GM19324 (cell line): ENCODE measurements at regions not wholly inside any gene's neighbourhood (a gene's known extent, or its start where the extent isn't known, plus 50 kb on each side); places are given as distances from the start of the nearest gene placed in this dataset.
"Not testable (repeated sequence)": the region's sequence is repeated elsewhere in the genome, so short reads cannot be mapped to it uniquely, and the experiment has no call there.

Experiments used
- ATAC-seq: cut with Tn5 transposase; IDR thresholded peaks from one replicate; pipeline ENCODE4 v1.9.1; 2021; ENCODE audit warnings: mild to moderate bottlenecking, moderate library complexity; ENCODE audit not compliant: unreplicated experiment, low FRiP score

DNA sequence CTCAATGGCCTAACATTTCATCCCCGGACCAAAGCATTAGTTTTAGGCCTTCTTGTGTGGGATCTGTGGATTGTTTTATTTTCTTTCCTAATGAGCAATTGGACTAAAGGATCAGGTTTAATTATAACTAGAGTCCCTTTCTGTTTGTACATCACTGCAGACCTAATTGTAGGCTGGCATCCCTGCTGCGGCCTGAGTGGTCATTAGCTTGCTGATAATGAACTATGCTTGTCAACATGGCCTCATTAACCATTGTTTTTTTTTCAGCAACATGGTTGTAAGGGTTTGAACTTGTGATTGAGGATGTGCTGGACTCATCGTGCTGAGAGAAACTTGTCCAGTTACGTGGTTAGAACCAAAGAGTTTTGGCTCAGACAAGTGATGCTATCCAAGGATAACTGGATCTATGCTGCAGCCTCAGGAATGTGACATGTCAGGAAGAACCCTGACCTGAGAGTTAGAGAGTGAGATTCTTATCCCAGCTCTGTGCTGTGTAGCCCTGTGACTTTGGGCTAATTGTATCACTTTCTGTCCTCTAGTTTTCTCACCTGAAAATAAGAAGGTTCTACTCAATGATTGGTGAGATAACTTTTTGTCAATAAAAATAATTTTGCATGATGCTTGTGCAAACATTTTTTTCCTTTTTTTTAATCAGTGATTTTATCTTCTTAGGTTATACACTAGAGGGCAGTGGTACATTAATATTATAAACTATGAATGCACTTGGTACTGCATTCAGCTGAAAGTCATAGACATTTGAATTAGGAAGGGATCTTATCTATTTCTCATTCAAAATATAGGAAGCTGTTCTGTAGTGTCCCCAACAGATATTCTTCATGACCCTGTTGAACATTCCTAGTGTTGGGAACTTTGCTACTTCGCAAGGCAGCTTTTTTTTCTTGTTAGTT, 140.9 kb downstream of the RNF144B start:
- ATAC-seq, result no peak

DNA sequence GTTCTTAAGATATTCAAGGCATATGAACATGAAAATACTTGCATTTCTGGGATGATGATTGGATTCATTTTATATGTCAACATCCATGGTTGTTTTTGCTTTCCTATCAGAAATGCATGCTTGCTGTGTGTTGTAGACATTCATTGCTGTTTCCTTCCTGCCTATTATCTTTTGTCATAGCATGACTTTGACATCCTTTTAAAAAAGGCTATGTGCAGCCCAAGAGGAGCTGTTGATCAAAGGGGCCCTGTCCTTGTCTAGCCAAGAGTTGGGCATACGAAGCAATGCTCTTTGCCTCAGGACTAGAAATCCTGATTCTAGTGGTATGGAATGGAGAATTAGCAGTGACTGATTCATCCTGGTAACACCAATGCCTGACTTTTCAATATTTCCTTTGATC, 143.1 kb downstream of the RNF144B start:
- ATAC-seq, result no peak

DNA sequence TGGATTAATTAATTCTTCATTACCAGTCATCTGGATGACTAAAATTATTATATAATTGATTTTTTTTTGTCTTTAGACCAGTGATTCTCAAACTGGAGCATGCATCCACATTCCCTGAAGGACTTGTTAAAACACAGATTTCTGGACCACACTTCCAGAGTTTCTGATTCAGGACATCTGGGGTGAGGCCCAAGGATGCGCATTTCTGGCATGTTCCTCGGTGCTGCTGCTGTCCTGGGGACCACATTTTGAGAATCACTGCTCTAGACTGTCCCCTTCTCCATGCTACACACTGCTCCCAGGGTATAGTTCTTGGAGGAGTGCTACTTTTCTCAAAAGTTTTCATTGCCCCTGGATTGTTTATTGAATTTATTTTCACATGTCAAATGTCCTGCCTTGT, 145.0 kb downstream of the RNF144B start:
- ATAC-seq, result no peak

DNA sequence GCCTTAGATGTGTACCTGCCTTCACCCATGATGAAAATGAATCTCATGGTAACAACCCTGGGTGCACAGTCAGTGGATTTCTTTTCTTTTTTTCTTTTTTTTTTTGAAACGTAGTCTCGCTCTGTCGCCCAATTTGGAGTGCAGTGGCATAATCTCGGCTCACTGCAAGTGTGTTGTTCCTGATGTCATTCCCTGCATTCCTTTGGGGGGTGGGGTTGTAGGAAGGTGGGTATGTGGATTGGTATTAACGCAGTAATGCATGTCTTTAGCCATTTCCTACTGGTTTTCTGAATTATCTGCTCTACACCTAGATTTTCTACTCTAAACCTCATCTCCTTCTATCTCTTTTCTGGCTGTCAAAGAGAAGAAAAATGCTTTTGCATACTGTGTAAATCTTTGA, 146.6 kb downstream of the RNF144B start:
- ATAC-seq, result no peak

DNA sequence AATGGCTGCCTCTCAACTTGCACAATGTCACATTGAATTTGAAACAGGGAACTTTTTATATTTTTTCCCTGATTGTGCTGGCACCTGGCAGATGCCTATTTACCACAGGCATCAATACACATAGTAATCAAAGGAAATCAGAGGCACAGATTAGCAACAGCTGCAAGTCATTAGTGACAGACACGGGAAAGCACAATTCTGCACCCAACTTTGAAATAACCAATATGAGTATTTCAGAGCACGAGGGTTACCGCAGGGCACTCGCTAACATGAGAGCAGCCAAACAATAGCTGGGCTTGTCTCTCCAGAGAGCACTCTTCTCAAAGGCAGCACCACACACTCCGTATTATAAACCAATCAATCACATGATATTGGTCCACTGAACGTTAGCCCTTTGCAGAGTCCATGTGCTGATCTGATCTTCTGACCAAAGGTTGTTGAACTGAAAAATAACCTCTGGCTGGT, 149.5 kb downstream of the RNF144B start:
- ATAC-seq, result no peak

DNA sequence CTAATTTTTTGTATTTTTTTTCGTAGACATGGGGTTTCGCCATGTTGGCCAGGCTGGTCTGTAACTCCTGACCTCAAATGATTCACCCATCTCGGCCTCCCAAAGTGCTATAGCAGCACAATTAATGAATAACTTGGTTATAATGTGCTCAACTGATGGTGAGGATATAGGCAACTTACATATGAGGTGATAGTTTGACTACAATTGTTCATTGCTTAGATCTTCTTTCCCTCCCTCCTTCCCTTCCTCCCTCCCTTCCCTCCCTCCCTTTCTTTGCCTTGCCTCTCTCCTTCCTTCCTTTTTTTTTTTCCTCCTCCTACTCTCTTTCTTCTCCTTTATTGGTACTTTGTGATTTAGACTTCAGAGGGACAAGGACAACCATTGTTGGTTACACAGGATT, 151.2 kb downstream of the RNF144B start:
- ATAC-seq, result no peak

DNA sequence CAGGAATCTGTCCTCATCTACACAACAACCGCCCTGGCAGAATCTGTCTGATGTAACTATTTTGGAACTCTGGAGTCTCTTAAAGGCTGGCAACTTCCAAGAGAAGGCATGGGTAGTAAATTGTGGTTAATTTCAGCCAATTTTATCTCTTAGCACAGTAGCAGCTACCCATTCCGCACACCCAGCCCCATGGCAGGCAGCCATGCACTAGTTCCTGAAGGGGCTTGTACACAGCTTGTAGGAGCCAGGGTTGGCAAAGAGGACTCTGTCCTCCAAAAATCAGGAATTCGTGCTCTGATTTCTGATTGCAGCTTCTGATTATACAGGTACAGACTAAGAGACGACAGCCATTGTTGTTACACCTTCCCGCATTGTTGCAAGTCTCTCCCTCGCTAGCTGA, 155.9 kb downstream of the RNF144B start:
- ATAC-seq, result no peak

DNA sequence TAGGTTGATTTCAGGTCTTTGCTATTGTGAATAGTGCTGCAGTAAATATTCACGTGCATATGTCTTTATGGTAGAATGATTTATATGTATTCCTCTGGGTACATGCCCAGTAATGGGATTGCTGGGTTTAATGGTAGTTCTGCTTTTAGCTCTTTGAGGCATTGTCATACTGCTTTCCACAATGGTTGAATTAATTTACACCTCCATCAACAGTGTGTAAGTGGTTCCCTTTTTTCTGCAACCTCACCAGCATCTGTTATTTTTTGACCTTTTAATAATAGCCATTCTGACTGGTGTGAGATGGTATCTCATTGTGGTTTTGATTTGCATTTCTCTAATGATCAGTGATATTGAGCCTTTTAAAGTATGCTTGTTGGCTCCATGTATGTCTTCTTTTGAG, 158.0 kb downstream of the RNF144B start:
- not testable (repeated sequence) for ATAC-seq

DNA sequence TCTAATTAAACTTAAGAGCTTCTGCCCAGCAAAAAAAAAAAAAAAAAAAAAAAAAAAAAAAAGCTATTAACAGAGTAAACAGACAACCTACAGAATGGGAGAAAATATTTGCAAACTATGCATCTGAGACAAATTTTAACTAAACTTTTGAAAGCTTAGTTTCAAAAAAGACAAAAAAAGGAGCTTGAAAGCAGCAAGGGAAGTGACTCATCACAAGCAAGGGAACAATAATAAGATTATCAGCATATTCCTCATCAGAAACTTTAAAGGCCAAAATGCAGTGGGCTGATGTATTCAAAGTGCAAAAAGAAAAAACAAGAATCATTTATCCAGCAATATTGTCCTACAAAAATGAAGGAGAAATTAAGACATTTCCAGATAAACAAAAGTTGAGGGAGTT, 158.6 kb downstream of the RNF144B start:
- no peak for ATAC-seq

DNA sequence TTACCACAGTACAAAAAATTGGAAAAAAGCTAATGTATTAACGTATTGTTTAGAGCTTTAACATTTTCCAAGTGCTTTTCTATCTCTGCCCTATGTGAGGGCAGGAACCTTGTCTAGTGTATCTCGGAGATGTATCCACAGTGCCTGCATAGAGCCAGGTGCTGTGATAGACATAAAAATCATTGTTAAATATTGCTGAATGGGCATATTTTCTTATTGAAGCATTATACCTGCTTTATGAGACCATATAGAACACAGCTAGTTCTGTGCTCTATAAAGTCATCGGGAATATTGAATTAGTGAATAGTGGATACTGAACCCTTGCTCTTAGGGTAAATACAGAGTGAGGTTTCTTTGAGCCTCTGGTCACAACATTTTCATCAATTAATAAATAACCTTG, 163.0 kb downstream of the RNF144B start:
- ATAC-seq, result no peak

DNA sequence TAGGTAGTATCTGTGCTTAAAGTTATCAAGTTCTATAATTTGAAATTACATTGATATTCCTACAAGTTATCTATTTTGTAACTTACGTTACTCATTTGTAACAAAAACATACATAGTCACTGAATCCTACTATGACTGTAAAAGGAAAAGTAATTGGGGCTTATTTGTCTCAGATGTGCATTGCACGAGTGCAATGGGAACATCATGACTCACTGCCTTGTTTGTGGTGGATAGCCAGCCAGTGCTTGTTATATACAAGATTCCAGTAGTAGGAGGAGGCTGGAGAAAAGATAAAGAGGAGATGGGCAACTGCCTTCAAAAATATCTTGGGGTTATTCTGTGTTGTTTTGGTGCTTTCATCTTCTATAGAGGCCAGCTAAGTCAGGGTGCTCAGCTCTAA, 164.1 kb downstream of the RNF144B start:
- no peak for ATAC-seq

DNA sequence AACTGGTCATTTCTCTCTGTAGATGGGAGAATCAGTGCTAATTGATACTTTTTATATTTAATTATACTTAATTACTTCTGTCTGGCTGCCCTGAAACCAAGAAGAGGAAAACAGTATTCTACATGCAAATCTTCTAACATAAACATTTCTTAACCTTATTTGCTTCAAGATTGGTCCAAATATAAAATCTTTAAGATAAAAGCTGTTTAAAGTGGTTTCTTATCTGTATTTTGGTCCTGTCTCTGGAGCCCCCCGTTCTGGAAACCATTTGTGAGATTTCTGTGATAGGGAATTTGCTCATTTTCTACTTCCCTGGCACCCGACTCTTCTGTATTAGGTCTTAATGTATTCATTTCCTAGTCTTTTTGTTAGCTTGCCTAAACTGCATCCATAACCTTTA, 168.6 kb downstream of the RNF144B start:
- ATAC-seq, result no peak

DNA sequence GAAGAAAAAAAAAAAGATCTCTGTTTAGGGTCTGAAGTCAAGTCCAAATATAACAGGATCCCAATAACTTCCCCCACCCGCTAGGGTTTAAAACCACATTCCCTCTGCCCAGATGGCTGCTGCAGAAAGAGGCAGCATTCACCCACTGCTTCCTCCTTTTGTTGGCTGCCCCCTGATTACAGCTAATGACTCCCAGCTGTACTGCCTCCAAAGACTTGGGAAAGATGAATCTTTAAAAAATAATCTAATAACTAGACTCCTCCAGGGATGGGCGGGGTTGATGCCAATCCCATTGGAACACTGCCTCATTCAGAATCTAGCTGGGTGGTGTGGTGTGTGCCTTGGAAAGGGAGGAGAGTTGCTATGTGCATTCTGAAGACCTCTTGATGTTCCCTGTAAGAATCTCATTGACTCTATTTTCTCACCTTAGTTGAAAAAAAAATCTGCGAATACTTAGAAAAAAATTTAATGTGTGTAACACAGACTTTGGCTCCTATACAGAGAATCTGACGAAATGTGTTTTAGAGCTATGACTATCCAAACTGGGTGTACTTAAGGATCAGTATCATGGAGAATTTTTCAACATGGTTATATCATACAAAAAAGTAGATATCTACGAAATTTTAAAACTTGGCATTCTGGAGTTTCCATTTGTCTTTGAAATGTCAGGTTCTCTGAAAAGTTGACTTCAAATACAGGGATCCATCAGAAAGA, 174.0 kb downstream of the RNF144B start:
- ATAC-seq, result no peak

DNA sequence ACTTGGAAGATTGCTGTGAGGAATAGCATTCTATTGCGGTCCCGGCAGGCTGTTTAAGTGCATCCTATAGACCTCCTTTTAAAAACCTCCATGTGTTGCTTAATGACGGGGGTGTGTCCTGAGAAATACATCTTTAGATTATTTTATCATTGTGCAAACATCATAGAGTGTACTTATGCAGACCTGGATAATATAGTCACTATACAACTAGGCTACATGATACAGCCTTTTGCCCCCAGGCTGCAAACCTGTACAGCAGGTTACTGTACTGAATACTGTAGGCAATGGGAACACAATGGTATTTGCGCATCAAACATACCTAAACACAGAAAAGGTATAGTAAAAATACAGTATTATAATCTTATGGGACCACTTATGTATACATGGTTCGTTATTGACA, 175.6 kb downstream of the RNF144B start:
- ATAC-seq, result no peak

DNA sequence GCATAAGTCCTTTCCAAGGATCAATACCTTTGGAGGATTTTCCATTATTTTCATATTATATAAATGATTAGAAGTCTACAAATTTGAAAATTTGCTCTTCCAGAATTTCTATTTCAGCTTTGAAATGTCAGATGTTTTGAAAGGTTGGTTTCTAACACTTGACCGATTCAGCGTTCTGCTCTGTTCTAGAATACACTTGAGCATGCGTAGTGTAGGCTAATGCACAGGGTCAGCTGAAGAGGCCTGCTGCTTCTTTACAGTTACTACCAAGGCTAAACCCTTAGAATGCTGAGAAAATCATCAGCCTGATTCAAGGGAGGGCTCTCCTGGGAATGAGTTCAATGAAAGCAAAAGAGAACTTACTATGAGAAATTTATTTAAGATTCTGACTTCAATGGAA, 177.6 kb downstream of the RNF144B start:
- ATAC-seq, result no peak

DNA sequence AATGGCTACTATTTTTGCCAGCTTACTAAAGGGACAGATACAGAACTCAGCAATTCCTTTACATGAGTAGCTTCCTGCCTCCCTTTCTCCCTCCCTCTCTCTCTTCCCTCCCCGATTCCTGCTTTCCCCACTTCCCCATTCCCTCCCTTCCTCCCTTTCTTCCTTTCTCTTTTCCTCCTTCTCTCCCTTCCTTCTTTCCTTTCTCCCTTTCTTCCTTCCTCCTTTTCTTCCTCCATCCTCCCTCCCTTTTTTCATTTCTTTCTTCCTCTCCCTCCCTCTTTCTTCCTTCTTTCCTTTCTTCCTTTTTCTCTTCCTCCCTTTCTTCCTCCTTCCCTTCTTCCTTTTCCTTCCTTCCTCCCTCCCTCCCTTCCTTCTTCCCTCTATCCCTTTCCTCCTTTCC, 178.1 kb downstream of the RNF144B start:
- no peak for ATAC-seq

DNA sequence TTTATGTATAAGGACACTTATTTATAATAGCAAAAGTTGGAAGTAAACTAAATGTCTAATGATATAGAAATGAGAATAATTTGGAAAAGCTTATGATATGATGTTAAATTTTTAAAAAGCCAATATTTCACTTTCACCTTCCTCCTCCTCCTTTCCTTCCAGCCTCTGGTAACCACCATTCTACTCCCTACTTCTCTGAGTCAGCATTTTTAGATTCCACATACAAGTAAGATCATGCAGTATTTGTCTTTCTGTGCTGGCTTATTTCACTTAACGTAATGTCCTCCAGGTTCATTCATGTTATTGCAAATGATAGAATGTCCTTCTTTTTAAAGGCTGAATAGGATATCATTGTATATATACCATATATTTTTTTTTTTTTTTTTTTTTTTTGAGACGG, 180.2 kb downstream of the RNF144B start:
- ATAC-seq, result no peak

DNA sequence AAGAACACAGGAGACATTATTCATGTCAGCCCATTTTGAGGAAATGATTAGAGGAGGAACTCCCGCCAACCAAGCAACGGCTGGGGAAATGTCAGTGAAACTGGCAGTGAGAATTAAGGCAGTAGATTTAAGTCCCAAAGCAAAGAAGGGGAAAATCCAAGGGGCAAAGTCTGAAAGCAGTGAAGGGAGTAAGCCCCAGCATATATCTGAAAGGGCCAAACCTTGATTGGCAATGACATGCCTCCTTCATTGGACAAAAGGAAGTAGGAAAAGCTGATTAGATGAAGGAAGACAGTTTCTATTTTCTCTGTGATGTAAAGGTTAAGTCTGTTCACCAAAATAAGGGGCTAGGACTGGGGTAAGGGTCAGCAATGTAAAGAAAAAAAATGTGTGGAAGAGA, 190.3 kb downstream of the RNF144B start:
- no peak for ATAC-seq

DNA sequence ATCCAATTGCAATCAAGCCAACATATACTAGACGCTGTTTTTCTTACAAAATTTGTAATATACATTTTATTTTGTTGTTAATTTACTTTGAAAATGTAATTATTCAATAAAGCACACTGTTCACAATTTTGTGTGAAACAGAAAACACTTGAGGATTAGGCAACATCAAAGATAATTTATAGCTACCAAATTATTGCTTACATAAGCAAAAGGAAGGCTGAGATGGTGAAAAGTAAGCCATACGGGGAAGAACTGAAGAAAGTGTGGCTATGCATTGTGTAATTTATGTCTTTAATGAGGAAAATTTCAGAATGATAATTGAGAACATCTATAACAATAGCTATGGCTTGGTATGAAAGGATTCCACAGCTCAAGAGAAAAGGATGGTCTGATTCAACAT, 192.0 kb downstream of the RNF144B start:
- no peak for ATAC-seq

DNA sequence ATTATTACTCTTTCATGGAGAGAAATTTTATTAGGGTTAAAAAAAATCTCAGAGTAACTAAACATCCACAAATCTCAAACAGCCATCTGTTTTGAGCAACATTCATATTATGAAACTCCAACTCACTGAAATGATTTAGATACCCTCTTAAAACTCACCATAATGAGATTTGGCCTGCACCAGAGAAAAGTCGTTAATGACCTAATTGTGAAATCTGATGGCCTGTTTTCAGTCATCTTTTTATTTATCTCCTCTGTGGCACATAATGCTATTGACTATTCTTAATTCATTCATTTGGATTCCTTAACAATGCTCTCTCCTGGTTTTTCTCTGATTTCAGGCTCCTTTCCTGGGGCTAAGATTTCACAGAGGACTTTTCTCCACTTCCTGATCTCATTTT, 192.7 kb downstream of the RNF144B start:
- no peak for ATAC-seq

DNA sequence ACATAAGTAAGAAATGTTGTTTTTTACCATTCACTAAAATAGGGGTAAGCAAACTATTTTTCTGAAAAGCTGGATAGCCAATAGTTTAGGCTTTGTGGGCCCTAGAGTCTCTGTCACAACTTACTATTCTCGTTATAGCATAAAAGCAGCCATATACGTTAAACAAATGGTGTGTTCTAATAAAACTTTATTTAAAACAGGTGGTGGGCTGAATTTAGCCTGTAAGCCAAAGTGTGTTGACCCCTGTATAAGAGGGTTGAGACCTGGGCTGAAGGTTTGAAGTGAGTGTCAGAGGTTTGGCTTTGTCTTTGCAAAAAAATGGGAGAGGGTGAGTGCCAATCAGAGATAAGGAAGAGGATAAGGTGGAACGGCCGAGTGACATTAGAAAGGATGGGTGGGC, 197.2 kb downstream of the RNF144B start:
- ATAC-seq, result no peak

DNA sequence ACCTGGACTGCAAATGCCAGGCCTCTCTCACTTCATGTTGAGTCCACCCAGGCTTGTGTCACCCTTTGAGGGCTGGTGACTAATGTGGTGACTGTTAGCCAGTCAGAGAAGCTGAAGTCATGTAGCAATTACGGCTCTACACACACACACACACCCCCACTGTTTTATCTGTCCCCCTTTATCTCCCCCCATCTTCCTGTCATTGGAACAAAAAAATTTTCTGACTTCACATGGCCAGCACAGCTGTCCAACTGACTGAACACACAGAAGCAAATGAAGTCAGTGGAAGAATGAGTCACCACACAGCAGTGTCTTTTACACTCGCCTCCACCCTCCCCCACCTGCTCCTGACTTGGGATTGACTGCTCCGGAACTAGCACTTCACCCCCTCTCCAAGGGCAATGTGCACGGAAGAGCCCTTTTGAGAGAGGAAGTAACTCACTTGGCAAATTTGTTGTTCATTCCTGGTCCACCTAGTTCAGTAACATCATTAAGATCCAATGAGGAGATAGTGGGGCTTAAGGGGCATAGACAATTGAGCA, 198.0 kb downstream of the RNF144B start:
- no peak for ATAC-seq
